PC-9 (cell line): ENCODE measurements at regions not wholly inside any gene's neighbourhood (a gene's known extent, or its start where the extent isn't known, plus 50 kb on each side); places are given as distances from the start of the nearest gene placed in this dataset.

Source experiments
- BruUV-seq: library from RNA; stranded (reverse); fragments of 400-500 nt; replicated peaks from 2 replicates; lab custom pipeline; 2021; lab: Mats Ljungman, UMichigan
- CTCF ChIA-PET: fragments of 300-600 bp; sonication (Branson Sonifier 250); formaldehyde crosslinking; loops from one replicate; lab custom pipeline; 2022; ENCODE audit warnings: antibody characterized with exemption; lab: Charles Lee
- POLR2A ChIA-PET: fragments of 300-600 bp; sonication (Branson Sonifier 250); formaldehyde crosslinking; loops from one replicate; lab custom pipeline; 2022; ENCODE audit warnings: antibody characterized with exemption; ENCODE audit not compliant: unreplicated experiment; lab: Charles Lee
- DNase-seq, 2 experiments: peaks; one replicate each; pipeline versions ENCODE4 v3.0.0 to v3.0.0-alpha.2; 2015 to 2022; ENCODE audit warnings: mixed read lengths in 1 of 2
- H2AFZ ChIP-seq: fragments of 200-600 bp; sonication (generic); 2 replicates; pipeline ENCODE4 v1.8.1; 2017; ENCODE audit warnings: antibody characterized with exemption
- H3F3A ChIP-seq: fragments of 200-600 bp; sonication (generic); 2 replicates; pipeline ENCODE4 v1.8.1; 2017; ENCODE audit warnings: antibody characterized with exemption, mild to moderate bottlenecking, low read depth; ENCODE audit not compliant: insufficient read depth
- H3K27ac ChIP-seq: fragments of 200-600 bp; sonication (generic); 2 replicates; pipeline ENCODE4 v1.6.1; 2016; ENCODE audit warnings: mixed run types
- H3K27me3 ChIP-seq: fragments of 200-600 bp; sonication (generic); 2 replicates; pipeline ENCODE4 v1.6.1; 2016; ENCODE audit warnings: low read depth, mixed run types; ENCODE audit not compliant: insufficient read depth
- H3K36me3 ChIP-seq: fragments of 200-600 bp; sonication (generic); 2 replicates; pipeline ENCODE4 v1.6.1; 2016; ENCODE audit warnings: low read depth, mixed run types
- H3K4me1 ChIP-seq: fragments of 200-600 bp; sonication (generic); replicated peaks from 2 replicates; pipeline ENCODE4 v1.6.1; 2016; ENCODE audit warnings: mixed run types; ENCODE audit not compliant: insufficient read depth
- H3K4me2 ChIP-seq: fragments of 200-600 bp; sonication (generic); 2 replicates; pipeline ENCODE4 v1.6.1; 2017; ENCODE audit warnings: mixed run types
- H3K4me3 ChIP-seq: fragments of 200-600 bp; sonication (generic); 2 replicates; pipeline ENCODE4 v1.6.1; 2016; ENCODE audit warnings: mixed run types
- H3K79me2 ChIP-seq: fragments of 200-600 bp; sonication (generic); 2 replicates; pipeline ENCODE4 v1.6.1; 2017; ENCODE audit warnings: low read depth, mixed run types
- H3K9me2 ChIP-seq: fragments of 200-600 bp; sonication (generic); 2 replicates; pipeline ENCODE4 v1.8.1; 2017; ENCODE audit warnings: mild to moderate bottlenecking; ENCODE audit not compliant: insufficient read depth
- H3K9me3 ChIP-seq: fragments of 200-600 bp; sonication (generic); 2 replicates; pipeline ENCODE4 v1.8.1; 2016; ENCODE audit warnings: low read depth; ENCODE audit not compliant: insufficient read depth
- H4K20me1 ChIP-seq: fragments of 200-600 bp; sonication (generic); 2 replicates; pipeline ENCODE4 v1.8.1; 2017; ENCODE audit not compliant: insufficient read depth
- CTCF ChIP-seq: fragments of 200-600 bp; sonication (generic); conservative IDR thresholded peaks from 2 replicates; pipeline ENCODE4 v1.6.1; 2017; ENCODE audit warnings: mixed run types, antibody characterized with exemption, mild to moderate bottlenecking, moderate library complexity
- EZH2 ChIP-seq: fragments of 200-600 bp; sonication (generic); IDR thresholded peaks from 2 replicates; pipeline ENCODE4 v1.8.0; 2017; ENCODE audit warnings: antibody characterized with exemption, low read depth
- intact Hi-C: fragments of 100-400 bp; cut with micrococcal nuclease; formaldehyde crosslinking; loops from one replicate; pipeline ENCODE4 v1.10.0; 2022; ENCODE audit not compliant: unreplicated experiment

GRCh38 chr19:57002195-57002601, 117.6 kb upstream of the USP29 start:
- H2AFZ ChIP-seq, result no peak overlapping the region
- ChIA-PET POLR2A (no interaction called here), CTCF (no interaction called here)
- no peak overlapping the region for H3K27ac ChIP-seq
- BruUV-seq, result no TSS peak
- intact Hi-C loops, result no loop called here
- no peak for DNase-seq
- no peaks in the 10 kb centered on the region for H3K9me3 ChIP-seq
- no peaks in the 10 kb centered on the region for H3F3A ChIP-seq
- H4K20me1 ChIP-seq, result no peaks in the 10 kb centered on the region
- H3K4me3 ChIP-seq, result no peak overlapping the region
- no peaks in the 10 kb centered on the region for H3K36me3 ChIP-seq
- no peaks in the 10 kb centered on the region for H3K9me2 ChIP-seq
- no peaks in the 10 kb centered on the region for H3K4me1 ChIP-seq
- peaks cover 47% of the 10 kb centered on the region for H3K27me3 ChIP-seq
- H3K4me2 ChIP-seq, result no peak overlapping the region
- H3K79me2 ChIP-seq, result no peaks in the 10 kb centered on the region
- TF ChIP-seq EZH2 (no peak), CTCF (no peak)

- H3K4me3 ChIP-seq, result no peak overlapping the region
- no peaks in the 10 kb centered on the region for H3K79me2 ChIP-seq
- CTCF ChIA-PET, result no interaction called here
- peaks cover 43% of the 10 kb centered on the region for H3K27me3 ChIP-seq
- H3F3A ChIP-seq, result no peaks in the 10 kb centered on the region
- H3K36me3 ChIP-seq, result no peaks in the 10 kb centered on the region
- no peaks in the 10 kb centered on the region for H4K20me1 ChIP-seq
- DNase-seq, result no peak
- H3K27ac ChIP-seq, result no peak overlapping the region
- no peak for TF ChIP-seq CTCF
- TF ChIP-seq EZH2, result no peak
- H3K4me1 ChIP-seq, result no peaks in the 10 kb centered on the region
- POLR2A ChIA-PET, result no interaction called here
- no peak overlapping the region for H2AFZ ChIP-seq
- H3K9me3 ChIP-seq, result no peaks in the 10 kb centered on the region
- H3K4me2 ChIP-seq, result no peak overlapping the region
- intact Hi-C loops, result no loop called here
- H3K9me2 ChIP-seq, result no peaks in the 10 kb centered on the region
- no TSS peak for BruUV-seq
Observed at GRCh38 chr19:57002710-57003109, 117.1 kb upstream of the USP29 start.

GRCh38 chr19:57004418-57004817, 115.4 kb upstream of the USP29 start:
- intact Hi-C loops, result no loop called here

More at GRCh38 chr19:57004418-57004817, 115.4 kb upstream of the USP29 start:
- no peak overlapping the region for H3K27ac ChIP-seq
- peaks cover 35% of the 10 kb centered on the region for H3K27me3 ChIP-seq
- no peak for DNase-seq
- H3K9me2 ChIP-seq, result no peaks in the 10 kb centered on the region
- no TSS peak for BruUV-seq
- H3K9me3 ChIP-seq, result no peaks in the 10 kb centered on the region
- H2AFZ ChIP-seq, result no peak overlapping the region
- ChIA-PET POLR2A (no interaction called here), CTCF (no interaction called here)
- H4K20me1 ChIP-seq, result no peaks in the 10 kb centered on the region
- no peaks in the 10 kb centered on the region for H3K36me3 ChIP-seq
- no peak overlapping the region for H3K4me2 ChIP-seq
- H3K4me3 ChIP-seq, result no peak overlapping the region
- no peaks in the 10 kb centered on the region for H3K79me2 ChIP-seq
- H3K4me1 ChIP-seq, result no peaks in the 10 kb centered on the region
- no peaks in the 10 kb centered on the region for H3F3A ChIP-seq
- TF ChIP-seq CTCF, result no peak
- no peak for TF ChIP-seq EZH2
